ENCODE measurements at regions not wholly inside any gene's neighbourhood (a gene's known extent, or its start where the extent isn't known, plus 50 kb on each side); places are given as distances from the start of the nearest gene placed in this dataset.

GRCh38 chr2:16020389-16021008 lies 80.1 kb downstream of the MYCN start:
- no peaks in the 10 kb centered on the region for H3K27me3 Mint-ChIP-seq (ENCODE audit: unreplicated experiment)
- H3K36me3 Mint-ChIP-seq (ENCODE audit: unreplicated experiment): no peaks in the 10 kb centered on the region
- H3K9me3 Mint-ChIP-seq (ENCODE audit: unreplicated experiment): no peaks in the 10 kb centered on the region
- no peaks in the 10 kb centered on the region for H3K4me1 Mint-ChIP-seq (ENCODE audit: low read depth, unreplicated experiment)
- DNase-seq: no peak
- no peak overlapping the region for H3K4me3 Mint-ChIP-seq (ENCODE audit: unreplicated experiment)
- TF ChIP-seq, protein P1, sequence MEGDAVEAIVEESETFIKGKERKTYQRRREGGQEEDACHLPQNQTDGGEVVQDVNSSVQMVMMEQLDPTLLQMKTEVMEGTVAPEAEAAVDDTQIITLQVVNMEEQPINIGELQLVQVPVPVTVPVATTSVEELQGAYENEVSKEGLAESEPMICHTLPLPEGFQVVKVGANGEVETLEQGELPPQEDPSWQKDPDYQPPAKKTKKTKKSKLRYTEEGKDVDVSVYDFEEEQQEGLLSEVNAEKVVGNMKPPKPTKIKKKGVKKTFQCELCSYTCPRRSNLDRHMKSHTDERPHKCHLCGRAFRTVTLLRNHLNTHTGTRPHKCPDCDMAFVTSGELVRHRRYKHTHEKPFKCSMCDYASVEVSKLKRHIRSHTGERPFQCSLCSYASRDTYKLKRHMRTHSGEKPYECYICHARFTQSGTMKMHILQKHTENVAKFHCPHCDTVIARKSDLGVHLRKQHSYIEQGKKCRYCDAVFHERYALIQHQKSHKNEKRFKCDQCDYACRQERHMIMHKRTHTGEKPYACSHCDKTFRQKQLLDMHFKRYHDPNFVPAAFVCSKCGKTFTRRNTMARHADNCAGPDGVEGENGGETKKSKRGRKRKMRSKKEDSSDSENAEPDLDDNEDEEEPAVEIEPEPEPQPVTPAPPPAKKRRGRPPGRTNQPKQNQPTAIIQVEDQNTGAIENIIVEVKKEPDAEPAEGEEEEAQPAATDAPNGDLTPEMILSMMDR (IDR thresholded peaks at IDR 0.05; ENCODE audit: partially characterized antibody, unreplicated experiment): no peak
- no peak overlapping the region for H3K27ac Mint-ChIP-seq (ENCODE audit: unreplicated experiment)

DNA sequence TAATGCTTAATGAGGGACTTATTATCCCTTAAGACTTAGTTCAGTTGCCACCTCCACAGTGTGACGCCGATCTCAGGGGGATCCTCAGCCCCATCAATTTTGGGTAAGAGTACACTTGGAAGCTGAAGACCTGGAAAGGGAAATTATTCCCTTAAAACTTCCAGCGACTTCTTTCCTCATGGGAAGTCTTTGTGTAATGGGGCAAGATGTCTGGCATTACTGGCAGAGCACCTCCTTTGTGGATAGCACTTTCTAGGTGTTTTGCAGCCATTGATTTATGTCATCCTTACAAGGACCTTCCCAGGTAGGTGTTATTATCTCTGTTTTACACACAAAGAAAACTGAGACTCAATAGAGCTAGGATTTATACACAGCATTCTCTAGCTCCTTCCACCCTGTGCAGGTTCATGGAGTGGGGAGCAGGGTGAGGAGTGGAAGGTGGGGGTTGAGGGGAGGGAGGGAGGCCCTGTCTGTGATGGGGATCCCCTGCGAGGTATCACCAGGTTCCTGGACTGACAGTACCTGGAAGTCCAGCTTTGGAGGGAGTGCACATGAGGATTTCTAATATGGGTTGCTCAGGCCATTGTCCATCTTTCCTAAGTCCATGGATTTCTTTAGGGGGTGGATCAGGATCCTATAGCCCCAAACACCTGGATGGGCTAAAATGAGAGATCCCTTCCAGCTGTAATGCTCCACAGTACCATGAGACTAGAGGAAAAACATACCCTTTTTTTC lies 79.4 kb downstream of the MYCN start:
- no peak for DNase-seq
- Mint-ChIP-seq H3K36me3 (ENCODE audit: unreplicated experiment) (no peaks in the 10 kb centered on the region), H3K27ac (ENCODE audit: unreplicated experiment) (no peak overlapping the region), H3K4me1 (ENCODE audit: low read depth, unreplicated experiment) (peaks cover 2% of the 10 kb centered on the region), H3K9me3 (ENCODE audit: unreplicated experiment) (no peaks in the 10 kb centered on the region), H3K4me3 (ENCODE audit: unreplicated experiment) (no peak overlapping the region), H3K27me3 (ENCODE audit: unreplicated experiment) (no peaks in the 10 kb centered on the region)
- TF ChIP-seq, protein P1 (IDR thresholded peaks at IDR 0.05; ENCODE audit: partially characterized antibody, unreplicated experiment): no peak

DNA sequence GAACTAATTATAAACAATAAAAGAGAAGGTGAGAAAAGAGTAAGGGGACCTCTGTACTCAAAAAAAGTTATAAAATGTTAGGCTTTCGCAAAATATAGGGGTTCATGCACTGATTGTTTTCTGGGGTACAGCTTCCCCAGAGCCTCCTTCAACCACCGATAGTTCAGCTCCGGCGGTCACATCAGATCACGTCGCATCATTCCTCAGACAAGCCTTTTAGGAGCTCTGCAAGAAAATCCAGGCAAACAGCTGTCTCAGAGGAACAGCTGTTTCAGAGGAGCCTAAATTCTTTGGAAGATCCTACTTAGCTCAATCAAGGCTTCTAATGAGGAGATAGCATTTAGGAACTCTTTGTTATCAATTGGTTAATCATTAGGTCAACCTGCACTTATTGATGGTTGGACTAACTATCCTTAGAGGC lies 78.7 kb downstream of the MYCN start:
- TF ChIP-seq, protein P1 (IDR thresholded peaks at IDR 0.05; ENCODE audit: partially characterized antibody, unreplicated experiment): no peak
- H3K4me3 Mint-ChIP-seq (ENCODE audit: unreplicated experiment): no peak overlapping the region
- H3K36me3 Mint-ChIP-seq (ENCODE audit: unreplicated experiment): no peaks in the 10 kb centered on the region
- no peaks in the 10 kb centered on the region for H3K27me3 Mint-ChIP-seq (ENCODE audit: unreplicated experiment)
- H3K27ac Mint-ChIP-seq (ENCODE audit: unreplicated experiment): no peak overlapping the region
- DNase-seq: no peak
- no peaks in the 10 kb centered on the region for H3K9me3 Mint-ChIP-seq (ENCODE audit: unreplicated experiment)
- H3K4me1 Mint-ChIP-seq (ENCODE audit: low read depth, unreplicated experiment): peaks cover 7% of the 10 kb centered on the region

GRCh38 chr2:16018277-16019059 lies 78.1 kb downstream of the MYCN start:
- Mint-ChIP-seq H3K27ac (ENCODE audit: unreplicated experiment) (no peak overlapping the region), H3K36me3 (ENCODE audit: unreplicated experiment) (no peaks in the 10 kb centered on the region), H3K27me3 (ENCODE audit: unreplicated experiment) (peaks cover 1% of the 10 kb centered on the region), H3K4me1 (ENCODE audit: low read depth, unreplicated experiment) (peaks cover 13% of the 10 kb centered on the region), H3K4me3 (ENCODE audit: unreplicated experiment) (no peak overlapping the region), H3K9me3 (ENCODE audit: unreplicated experiment) (peaks cover 3% of the 10 kb centered on the region)
- no peak for DNase-seq
- TF ChIP-seq, protein P1 (IDR thresholded peaks at IDR 0.05; ENCODE audit: partially characterized antibody, unreplicated experiment): no peak
